ENCODE measurements at regions not wholly inside any gene's neighbourhood (a gene's known extent, or its start where the extent isn't known, plus 50 kb on each side); places are given as distances from the start of the nearest gene placed in this dataset.

- no peak for TF ChIP-seq JUNB (IDR thresholded peaks at IDR 0.05; ENCODE audit: unreplicated experiment)
- TF ChIP-seq ETS1 (IDR thresholded peaks at IDR 0.05), result no peak
- TF ChIP-seq STAT1 (IDR thresholded peaks at IDR 0.05; ENCODE audit: unreplicated experiment), result no peak
- TF ChIP-seq ZNF331 (CRISPR knock-in tag; IDR thresholded peaks at IDR 0.05; ENCODE audit: low read depth), result no peak
- no peak for TF ChIP-seq CTCF (conservative IDR thresholded peaks at IDR 0.05; ENCODE audit: low read depth in 2 of 2)
- no peak for TF ChIP-seq NANOG (IDR thresholded peaks at IDR 0.05; ENCODE audit: borderline replicate concordance)
- no peak for TF ChIP-seq ZNF114 (CRISPR knock-in tag; IDR thresholded peaks at IDR 0.05)
- TF ChIP-seq CREB1 (CRISPR knock-in tag; IDR thresholded peaks at IDR 0.05; ENCODE audit: low read depth), result no peak
- no peak for TF ChIP-seq POLR2AphosphoS5 (IDR thresholded peaks at IDR 0.05; ENCODE audit: low read depth)
Observed at GRCh38 chr2:160615706-160616105, 122.1 kb upstream of the RBMS1 start (continued).

- no peaks in the 10 kb centered on the region for H3K4me1 ChIP-seq (ENCODE audit: insufficient read depth)
- no peak overlapping the region for H3K4me2 ChIP-seq
- H4K20me1 ChIP-seq (replicated peaks; ENCODE audit: insufficient read depth), result no peaks in the 10 kb centered on the region
- no peak for ATAC-seq
- Mint-ChIP-seq H3K27me3 (ENCODE audit: insufficient read depth, low read depth, poor library complexity) (no peaks in the 10 kb centered on the region), H3K4me1 (peaks cover 15% of the 10 kb centered on the region; the same call in 2 of the 3 replicates), H3K27ac (no peak overlapping the region), H3K4me3 (no peak overlapping the region), H3K9me3 (peaks cover 3% of the 10 kb centered on the region; the same call in 1 of the 3 replicates), H3K36me3 (ENCODE audit: low read depth) (no peaks in the 10 kb centered on the region)
- no peak overlapping the region for H2AFZ ChIP-seq
- TF ChIP-seq POLR2AphosphoS5 (IDR thresholded peaks at IDR 0.05; ENCODE audit: low read depth) (no peak), ZNF331 (CRISPR knock-in tag; IDR thresholded peaks at IDR 0.05; ENCODE audit: low read depth) (no peak), NANOG (IDR thresholded peaks at IDR 0.05; ENCODE audit: borderline replicate concordance) (no peak), CREB1 (CRISPR knock-in tag; IDR thresholded peaks at IDR 0.05; ENCODE audit: low read depth) (no peak), ZNF462 (CRISPR knock-in tag; IDR thresholded peaks at IDR 0.05) (no peak)
- no peaks in the 10 kb centered on the region for H3F3A ChIP-seq (replicated peaks; ENCODE audit: low read depth)
- no peak overlapping the region for H3K4me3 ChIP-seq
- H3K36me3 ChIP-seq (ENCODE audit: insufficient read depth), result no peaks in the 10 kb centered on the region
- no peaks in the 10 kb centered on the region for H3K27me3 ChIP-seq (ENCODE audit: insufficient read depth)
- H3K27ac ChIP-seq (ENCODE audit: low read depth), result no peak overlapping the region
- no peaks in the 10 kb centered on the region for H3K9me2 ChIP-seq (ENCODE audit: insufficient read depth)
- no peak for DNase-seq (ENCODE audit: low spot score)
- no peaks in the 10 kb centered on the region for H3K79me2 ChIP-seq (replicated peaks; ENCODE audit: insufficient read depth)
Observed at GRCh38 chr2:160616149-160616548, 122.5 kb upstream of the RBMS1 start.
